Urinary bladder (tissue), 3 donors: ENCODE measurements at regions not wholly inside any gene's neighbourhood (a gene's known extent, or its start where the extent isn't known, plus 50 kb on each side); places are given as distances from the start of the nearest gene placed in this dataset.

Source experiments
- DNase-seq: peaks from one replicate; pipeline ENCODE4 v3.0.0-alpha.2; 2015; ENCODE audit errors: extremely low spot score
- H3K27ac ChIP-seq: one replicate; pipeline ENCODE4 v1.5.1; 2013; ENCODE audit warnings: low read depth, mild to moderate bottlenecking, moderate library complexity
- H3K36me3 ChIP-seq: one replicate; pipeline ENCODE4 v1.6.1; 2013; ENCODE audit warnings: mild to moderate bottlenecking, moderate library complexity; ENCODE audit not compliant: insufficient read depth
- H3K4me1 ChIP-seq: one replicate; pipeline ENCODE4 v1.6.1; 2013; ENCODE audit warnings: mild to moderate bottlenecking, moderate library complexity; ENCODE audit not compliant: insufficient read depth
- H3K4me3 ChIP-seq: one replicate; pipeline ENCODE4 v1.5.1; 2013; ENCODE audit warnings: low read depth, low read length
- WGBS: extraction: QIAGEN DNeasy Blood & Tissue Kit; methylation state at CpG from one replicate; pipeline ENCODE4 v1.1.7; 2013; 5-methylcytosine and 5-hydroxymethylcytosine counted together
- donor health status: healthy with polysubstance abuse.
- donor health status: healthy.

DNA sequence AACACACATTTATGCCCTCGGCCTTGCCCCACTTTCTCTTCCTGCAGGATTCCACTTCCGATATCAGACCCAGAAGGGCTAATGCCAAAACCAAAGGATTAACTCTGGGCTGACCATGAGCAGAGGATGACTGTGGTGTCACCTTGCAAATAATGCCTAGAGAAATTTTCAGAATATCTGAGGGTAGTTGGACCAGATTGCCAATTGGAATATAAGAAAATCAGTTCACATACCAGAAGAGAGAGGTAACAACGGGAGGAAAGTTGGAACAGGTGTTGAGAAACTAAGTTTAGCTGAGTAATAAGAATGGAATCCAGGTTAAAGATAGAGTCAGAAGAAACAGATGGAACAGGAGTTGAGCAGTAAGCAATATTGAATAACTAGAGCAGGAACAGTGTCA lies 232.7 kb upstream of the UBE2E3 start:
- DNase-seq, result no peak
- no peaks in the 10 kb centered on the region for H3K36me3 ChIP-seq
- no peaks in the 10 kb centered on the region for H3K4me1 ChIP-seq
- H3K4me3 ChIP-seq, result no peak overlapping the region
- 83% methylated on average over 3 of the region's 3 CpGs for WGBS
- H3K27ac ChIP-seq, result no peak overlapping the region

DNA sequence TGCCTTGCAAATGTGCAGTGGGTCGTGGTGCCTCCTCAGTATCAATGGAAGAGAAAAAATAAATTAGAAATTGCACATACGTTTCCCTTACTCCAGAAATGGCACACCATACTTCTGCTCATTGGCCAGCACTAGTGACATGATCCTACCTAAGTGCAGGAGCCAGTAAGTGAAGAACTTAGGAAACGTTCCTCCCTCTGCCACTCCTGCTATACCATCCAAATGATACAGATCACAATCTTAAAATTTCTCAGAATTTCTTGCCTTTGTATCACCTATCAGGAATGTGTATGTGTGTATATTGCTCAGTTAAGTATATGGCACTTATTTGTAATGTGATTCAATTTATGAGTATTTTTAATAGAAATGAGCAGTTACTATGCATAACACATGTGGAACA lies 237.0 kb upstream of the UBE2E3 start:
- WGBS, result 79% methylated on average over 3 of the region's 3 CpGs
- no peak for DNase-seq
- no peaks in the 10 kb centered on the region for H3K36me3 ChIP-seq

DNA sequence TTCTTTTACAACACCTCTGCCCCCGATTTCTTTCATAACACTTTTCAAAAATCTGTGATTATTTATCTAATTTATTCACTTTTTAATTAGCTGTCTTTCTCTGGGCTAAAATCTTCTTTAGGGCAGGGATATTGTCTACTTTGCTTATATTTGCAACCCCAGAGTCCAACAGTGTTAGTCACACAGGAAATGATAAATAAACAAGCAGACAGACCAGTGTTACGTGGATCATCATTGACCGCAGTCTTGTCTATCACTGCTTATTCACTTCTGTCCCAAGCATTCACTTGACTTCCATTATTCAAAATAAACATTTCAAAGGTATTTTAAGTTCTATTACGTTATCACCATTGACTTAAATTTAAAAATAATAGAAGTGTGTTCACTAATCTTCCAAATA lies 237.6 kb upstream of the UBE2E3 start:
- H3K4me1 ChIP-seq, result no peaks in the 10 kb centered on the region
- no peak overlapping the region for H3K27ac ChIP-seq
- H3K4me3 ChIP-seq, result no peak overlapping the region
- no peaks in the 10 kb centered on the region for H3K36me3 ChIP-seq
- DNase-seq, result no peak
- WGBS, result 70% methylated on average over 4 of the region's 4 CpGs

More for the DNA sequence above, 237.0 kb upstream of the UBE2E3 start:
- no peak overlapping the region for H3K4me3 ChIP-seq
- no peaks in the 10 kb centered on the region for H3K4me1 ChIP-seq
- H3K27ac ChIP-seq, result no peak overlapping the region

DNA sequence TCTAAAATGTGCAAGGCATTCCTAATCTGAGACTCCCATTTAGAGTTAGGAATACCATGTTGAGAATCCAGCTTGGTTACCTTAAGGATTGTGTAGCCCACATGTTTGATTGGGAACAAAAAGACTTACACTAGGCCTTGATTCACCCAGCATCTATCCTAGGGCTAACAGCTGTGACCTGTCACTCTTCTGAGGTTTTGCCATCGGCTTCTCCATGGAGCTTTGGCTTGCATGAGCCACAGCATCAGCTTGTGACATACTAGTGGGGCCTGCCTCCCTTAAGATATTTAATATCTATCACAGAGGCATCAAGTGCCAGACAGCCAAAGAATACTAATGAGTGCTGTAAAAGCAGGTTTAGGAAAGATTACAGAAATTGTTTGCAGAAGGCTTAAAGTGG lies 241.3 kb upstream of the UBE2E3 start:
- Histone ChIP-seq H3K4me1 (no peaks in the 10 kb centered on the region), H3K27ac (no peak overlapping the region), H3K36me3 (no peaks in the 10 kb centered on the region), H3K4me3 (no peak overlapping the region)
- no peak for DNase-seq
- WGBS, result 70% methylated on average over 1 of the region's 1 CpG

DNA sequence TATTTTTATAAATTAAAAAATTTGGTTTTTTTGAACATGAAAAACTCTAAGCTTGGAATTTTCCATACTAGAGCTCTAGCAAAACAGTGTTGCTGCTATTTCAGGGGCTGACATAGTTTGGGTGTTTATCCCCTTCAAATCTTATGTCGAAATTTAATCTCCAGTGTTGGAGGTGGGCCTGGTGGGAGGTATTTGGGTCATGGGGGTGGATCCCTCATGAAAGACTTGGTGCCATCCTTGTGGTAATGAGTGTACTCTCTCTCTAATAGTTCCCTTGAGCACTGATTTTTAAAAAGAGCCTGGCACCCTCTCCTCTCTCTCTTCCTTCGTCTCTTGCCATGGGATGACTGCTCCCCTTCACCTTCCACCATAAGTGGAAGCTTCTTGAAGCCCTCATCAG lies 244.6 kb upstream of the UBE2E3 start:
- no peak overlapping the region for H3K4me3 ChIP-seq
- 76% methylated on average over 2 of the region's 2 CpGs for WGBS
- H3K27ac ChIP-seq, result no peak overlapping the region
- no peak for DNase-seq
- H3K4me1 ChIP-seq, result no peaks in the 10 kb centered on the region
- H3K36me3 ChIP-seq, result no peaks in the 10 kb centered on the region

DNA sequence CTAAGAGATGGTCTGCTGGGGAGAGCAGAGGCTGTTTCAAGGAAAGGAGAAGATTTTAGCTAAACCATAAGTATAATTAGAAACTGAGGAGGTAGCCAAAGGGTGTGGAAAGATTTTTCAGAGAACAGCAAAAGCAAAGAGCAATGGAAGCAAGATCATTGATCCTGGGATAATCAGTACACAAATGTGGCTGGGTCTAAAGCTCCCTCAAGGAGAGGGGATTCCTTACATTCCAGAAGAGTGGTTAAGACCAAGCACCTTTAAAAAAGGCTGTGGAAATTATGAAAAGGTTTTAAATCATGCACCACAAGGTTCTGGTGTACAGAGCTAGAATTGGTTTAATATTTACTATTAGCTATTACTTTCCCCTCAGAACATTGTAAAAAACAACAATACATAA lies 246.0 kb upstream of the UBE2E3 start:
- Histone ChIP-seq H3K36me3 (no peaks in the 10 kb centered on the region), H3K27ac (no peak overlapping the region), H3K4me3 (no peak overlapping the region), H3K4me1 (no peaks in the 10 kb centered on the region)
- no peak for DNase-seq

DNA sequence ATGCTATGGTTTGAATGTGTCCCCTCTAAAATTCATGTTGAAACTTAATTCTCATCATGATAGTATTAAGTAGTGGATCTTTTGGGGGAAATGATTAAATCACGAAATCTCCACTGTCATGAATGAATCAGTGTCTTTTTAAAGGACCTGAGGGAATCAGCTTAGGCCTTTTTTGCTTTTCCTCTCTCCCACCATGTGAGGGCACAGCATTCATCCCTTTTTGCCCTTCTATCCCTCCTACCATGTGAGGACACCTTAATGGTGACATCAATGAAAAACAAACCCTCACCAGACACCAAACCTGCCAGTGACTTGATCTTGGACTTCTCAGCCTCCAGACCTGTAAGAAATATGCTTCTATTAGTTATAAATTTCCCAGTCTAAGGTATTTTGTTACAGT lies 247.1 kb upstream of the UBE2E3 start:
- 89% methylated on average over 1 of the region's 1 CpG for WGBS
- no peak overlapping the region for H3K4me3 ChIP-seq
- no peak overlapping the region for H3K27ac ChIP-seq
- DNase-seq, result no peak
- no peaks in the 10 kb centered on the region for H3K4me1 ChIP-seq
- H3K36me3 ChIP-seq, result no peaks in the 10 kb centered on the region

DNA sequence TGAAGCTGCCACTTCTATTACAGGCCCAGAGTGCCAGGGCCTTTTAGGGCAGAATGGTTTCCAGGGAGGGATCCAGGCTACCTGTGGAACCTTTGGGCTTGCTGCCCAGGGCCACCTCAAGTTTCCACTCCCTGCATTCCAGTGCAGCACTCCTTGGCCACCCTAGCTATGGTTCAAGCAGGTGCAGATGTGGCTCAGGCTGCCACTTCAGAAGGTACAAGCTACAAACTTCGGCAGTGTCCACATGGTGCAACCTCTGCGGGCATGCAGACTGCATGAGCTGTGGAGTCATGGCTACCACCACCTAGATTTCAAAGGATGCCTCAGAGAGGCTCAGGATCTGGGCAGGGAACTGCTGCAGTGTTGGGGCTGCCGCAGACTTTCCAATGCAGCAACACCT lies 248.1 kb upstream of the UBE2E3 start:
- H3K27ac ChIP-seq, result no peak overlapping the region
- 97% methylated on average over 3 of the region's 3 CpGs for WGBS
- H3K4me3 ChIP-seq, result no peak overlapping the region
- H3K4me1 ChIP-seq, result no peaks in the 10 kb centered on the region
- H3K36me3 ChIP-seq, result no peaks in the 10 kb centered on the region
- DNase-seq, result no peak

DNA sequence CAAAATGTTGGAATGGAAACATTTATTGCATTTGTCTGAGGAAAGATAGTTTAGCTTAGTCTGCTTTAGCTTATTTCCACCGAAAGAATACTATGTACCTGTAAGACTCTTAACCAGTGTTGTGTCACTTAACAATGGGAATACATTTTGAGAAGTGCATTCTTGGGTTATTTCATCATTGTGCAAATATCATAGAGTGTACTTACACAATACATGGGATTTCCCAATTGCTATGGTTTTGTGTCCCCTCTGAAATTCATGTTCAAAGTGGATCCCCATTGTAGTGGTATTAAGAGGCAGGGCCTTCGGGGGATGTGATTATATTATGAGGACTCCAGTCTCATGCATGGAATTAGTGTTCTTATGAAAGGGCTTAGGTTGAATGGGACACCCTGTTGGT lies 249.4 kb upstream of the UBE2E3 start:
- H3K36me3 ChIP-seq, result no peaks in the 10 kb centered on the region
- DNase-seq, result no peak
- H3K4me1 ChIP-seq, result no peaks in the 10 kb centered on the region
- no peak overlapping the region for H3K4me3 ChIP-seq
- no peak overlapping the region for H3K27ac ChIP-seq
- 95% methylated on average over 2 of the region's 2 CpGs for WGBS

DNA sequence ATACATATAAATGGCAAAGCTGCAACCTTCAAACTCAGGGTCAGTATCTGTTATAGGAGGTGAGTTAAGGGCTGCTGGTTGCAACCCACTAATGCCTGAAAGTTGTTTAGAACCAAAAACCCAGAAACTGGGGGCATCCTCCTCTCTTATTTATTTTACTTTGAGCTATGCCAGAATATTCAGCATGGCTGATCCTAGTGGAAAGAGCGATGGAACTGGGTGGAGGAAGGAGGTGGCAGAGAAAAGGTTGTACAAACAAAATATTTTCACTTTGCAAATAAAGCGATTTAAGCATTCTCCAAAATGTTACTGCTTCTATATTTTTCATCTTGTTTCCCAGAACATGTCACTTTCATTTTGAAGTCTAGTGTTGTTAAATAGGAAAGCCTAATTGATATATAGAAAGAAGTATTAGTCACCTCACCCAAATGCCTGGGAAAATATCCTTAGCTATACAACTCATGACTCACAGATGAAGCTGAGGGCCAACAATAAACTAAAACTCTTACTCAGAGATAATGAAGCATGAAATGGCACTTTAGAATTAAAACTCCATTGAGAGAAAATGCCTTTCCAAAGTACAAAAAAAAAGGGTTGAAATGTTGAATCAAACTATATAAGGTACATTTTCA lies 251.4 kb upstream of the UBE2E3 start:
- WGBS, result 86% methylated on average over 2 of the region's 2 CpGs
- Histone ChIP-seq H3K36me3 (no peaks in the 10 kb centered on the region), H3K27ac (no peak overlapping the region), H3K4me3 (no peak overlapping the region), H3K4me1 (no peaks in the 10 kb centered on the region)
- DNase-seq, result no peak

DNA sequence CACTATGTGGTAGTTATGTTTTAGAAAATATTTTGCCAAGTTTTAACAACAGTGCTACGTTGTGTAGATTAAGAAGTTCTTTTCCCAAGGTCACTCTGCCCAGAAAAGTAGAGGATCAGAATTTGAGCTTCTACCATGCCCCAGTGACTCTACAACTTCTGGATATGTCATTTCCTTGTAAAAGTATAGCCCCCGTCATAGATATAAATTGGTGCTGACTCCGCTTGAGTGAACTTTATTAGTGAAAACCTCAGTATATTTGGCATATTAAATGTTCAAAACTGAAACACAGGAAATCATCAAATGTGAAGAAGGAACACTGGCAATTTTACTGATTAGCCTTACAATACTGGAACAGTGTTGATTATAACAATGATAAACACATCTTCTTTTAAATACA lies 256.7 kb upstream of the UBE2E3 start:
- Histone ChIP-seq H3K27ac (no peak overlapping the region), H3K4me1 (no peaks in the 10 kb centered on the region), H3K4me3 (no peak overlapping the region), H3K36me3 (no peaks in the 10 kb centered on the region)
- DNase-seq, result no peak
- WGBS, result 77% methylated on average over 3 of the region's 3 CpGs

DNA sequence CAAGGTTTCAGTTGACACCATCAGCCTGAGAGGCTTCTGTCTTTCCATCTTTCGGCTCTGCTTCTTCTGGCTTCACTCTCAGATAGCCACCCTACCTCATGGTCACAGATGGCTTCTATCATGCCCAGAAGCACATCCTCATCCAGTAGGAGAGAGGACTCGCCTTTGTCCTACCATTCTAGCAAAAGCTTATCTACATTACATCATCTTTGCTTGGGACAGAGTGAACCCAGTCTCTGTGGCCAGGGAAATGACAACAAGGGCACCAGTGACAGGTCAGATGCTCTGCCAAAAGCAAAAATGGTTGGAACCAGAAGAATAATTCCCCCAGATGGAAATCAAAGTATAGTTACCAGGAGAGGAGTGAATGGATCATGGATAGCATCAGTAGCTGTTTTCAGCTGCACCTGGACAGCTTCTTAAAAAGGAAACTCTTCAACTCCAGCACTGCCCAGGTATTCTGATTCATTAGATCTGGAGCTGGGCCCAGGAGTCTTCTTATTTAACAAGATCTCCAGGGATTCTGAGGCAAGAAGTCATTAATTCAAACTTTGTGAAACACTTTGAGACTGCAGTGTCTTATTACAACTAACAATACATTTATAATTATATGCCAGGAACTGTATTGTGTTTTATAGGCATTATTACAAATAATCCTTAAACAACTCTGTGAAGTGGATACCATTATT lies 257.7 kb upstream of the UBE2E3 start:
- no peaks in the 10 kb centered on the region for H3K36me3 ChIP-seq
- H3K4me1 ChIP-seq, result no peaks in the 10 kb centered on the region
- no peak overlapping the region for H3K4me3 ChIP-seq
- WGBS, result 83% methylated on average over 2 of the region's 2 CpGs
- no peak for DNase-seq
- no peak overlapping the region for H3K27ac ChIP-seq

DNA sequence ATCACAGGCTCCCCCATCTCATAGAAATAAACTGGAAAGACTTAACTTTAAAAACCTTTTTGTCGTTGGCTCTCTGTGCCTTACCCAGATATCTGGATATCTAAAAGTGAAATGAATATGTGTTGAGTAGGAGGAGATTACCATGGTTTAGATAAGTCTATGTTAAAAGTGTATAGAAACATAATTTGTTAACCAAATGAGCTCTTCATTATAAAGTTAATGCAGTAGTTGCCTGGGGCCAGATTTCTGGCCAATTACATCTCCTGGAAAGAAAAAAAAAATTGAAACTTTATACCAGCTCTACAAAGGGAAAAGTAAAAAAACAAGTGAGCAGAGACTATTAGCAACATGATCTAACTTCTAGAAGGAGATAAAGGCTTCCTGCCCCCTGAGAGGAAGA lies 259.6 kb upstream of the UBE2E3 start:
- Histone ChIP-seq H3K4me3 (no peak overlapping the region), H3K27ac (no peak overlapping the region), H3K4me1 (no peaks in the 10 kb centered on the region), H3K36me3 (no peaks in the 10 kb centered on the region)
- WGBS, result 55% methylated on average over 1 of the region's 1 CpG
- no peak for DNase-seq

DNA sequence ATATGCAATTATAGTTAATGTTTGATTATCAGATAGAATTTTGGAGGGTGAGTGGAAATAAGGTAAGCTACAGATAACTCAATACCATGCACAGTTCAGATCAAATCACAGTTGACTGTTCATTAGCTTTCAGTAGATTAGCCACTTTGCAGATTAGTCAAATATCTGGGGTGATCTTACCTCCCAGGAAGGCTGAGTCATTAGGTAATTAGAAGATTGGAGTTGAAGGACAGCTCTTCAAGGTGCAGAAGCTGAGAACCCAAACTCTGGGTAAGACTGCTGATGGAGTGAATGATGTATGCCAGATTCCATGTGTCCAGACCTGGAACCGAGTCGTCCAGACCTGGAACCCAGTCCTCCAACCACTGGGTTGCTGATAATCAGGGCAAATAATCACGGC lies 262.8 kb upstream of the UBE2E3 start:
- DNase-seq, result no peak
- Histone ChIP-seq H3K27ac (no peak overlapping the region), H3K4me3 (no peak overlapping the region), H3K36me3 (no peaks in the 10 kb centered on the region), H3K4me1 (no peaks in the 10 kb centered on the region)
- 92% methylated on average over 3 of the region's 3 CpGs for WGBS
